GM23248 (cell line): ENCODE measurements at regions not wholly inside any gene's neighbourhood (a gene's known extent, or its start where the extent isn't known, plus 50 kb on each side); places are given as distances from the start of the nearest gene placed in this dataset.

Source experiments
- DNase-seq: peaks from one replicate; pipeline ENCODE4 v3.0.0-alpha.2; 2015
- H2AFZ ChIP-seq: fragments of 200-600 bp; sonication (generic); 2 replicates; pipeline ENCODE4 v1.6.1; 2016; ENCODE audit warnings: antibody characterized with exemption
- H3F3A ChIP-seq: fragments of 200-600 bp; sonication (generic); 2 replicates; pipeline ENCODE4 v1.6.1; 2016; ENCODE audit warnings: mild to moderate bottlenecking, antibody characterized with exemption, mixed run types; ENCODE audit not compliant: insufficient read depth
- H3K27ac ChIP-seq: fragments of 200-600 bp; sonication (generic); 2 replicates; pipeline ENCODE4 v1.5.1; 2016; ENCODE audit warnings: mild to moderate bottlenecking
- H3K27me3 ChIP-seq: fragments of 200-600 bp; sonication (generic); replicated peaks from 2 replicates; pipeline ENCODE4 v1.6.1; 2016; ENCODE audit warnings: mild to moderate bottlenecking; ENCODE audit not compliant: insufficient read depth
- H3K36me3 ChIP-seq: fragments of 200-600 bp; sonication (generic); 2 replicates; pipeline ENCODE4 v1.6.1; 2016; ENCODE audit warnings: low read depth, mild to moderate bottlenecking
- H3K4me1 ChIP-seq: fragments of 200-600 bp; sonication (generic); 2 replicates; pipeline ENCODE4 v1.6.1; 2016; ENCODE audit warnings: mild to moderate bottlenecking; ENCODE audit not compliant: insufficient read depth
- H3K4me2 ChIP-seq: fragments of 200-600 bp; sonication (generic); one replicate; pipeline ENCODE4 v1.6.1; 2016; ENCODE audit warnings: mild to moderate bottlenecking; ENCODE audit not compliant: unreplicated experiment
- H3K4me3 ChIP-seq: fragments of 200-600 bp; sonication (generic); 2 replicates; pipeline ENCODE4 v1.5.1; 2016; ENCODE audit warnings: mild to moderate bottlenecking
- H3K79me2 ChIP-seq: fragments of 200-600 bp; sonication (generic); 2 replicates; pipeline ENCODE4 v1.6.1; 2016; ENCODE audit warnings: mild to moderate bottlenecking; ENCODE audit not compliant: insufficient read depth
- H3K9ac ChIP-seq: fragments of 200-600 bp; sonication (generic); 2 replicates; pipeline ENCODE4 v1.6.1; 2016; ENCODE audit warnings: mild to moderate bottlenecking
- H3K9me2 ChIP-seq: fragments of 200-600 bp; sonication (generic); 2 replicates; pipeline ENCODE4 v1.6.1; 2016; ENCODE audit warnings: mixed run types, mild to moderate bottlenecking, moderate library complexity; ENCODE audit not compliant: insufficient read depth
- H3K9me3 ChIP-seq: fragments of 200-600 bp; sonication (generic); one replicate; pipeline ENCODE4 v1.6.1; 2017; ENCODE audit warnings: low read depth
- H4K20me1 ChIP-seq: fragments of 200-600 bp; sonication (generic); 2 replicates; pipeline ENCODE4 v1.6.0; 2016; ENCODE audit not compliant: insufficient read depth
- EZH2 ChIP-seq: fragments of 200-600 bp; sonication (generic); IDR thresholded peaks from 2 replicates; pipeline ENCODE4 v1.6.1; 2018; ENCODE audit warnings: antibody characterized with exemption, mild to moderate bottlenecking; ENCODE audit not compliant: insufficient read depth, poor library complexity, severe bottlenecking
- EZH2phosphoT487 ChIP-seq: fragments of 200-600 bp; sonication (generic); IDR thresholded peaks from 2 replicates; pipeline ENCODE4 v1.6.1; 2018; ENCODE audit warnings: antibody characterized with exemption, moderate library complexity, mild to moderate bottlenecking, low read depth; ENCODE audit not compliant: insufficient read depth
- WGBS, 2 experiments: methylation state at CpG; one replicate each; pipeline ENCODE4 v1.1.6; 2015 to 2017; ENCODE audit warnings: low lambda C conversion rate in 2 of 2, low coverage in 1 of 2; ENCODE audit errors: missing lambda C conversion rate in 2 of 2; 5-methylcytosine and 5-hydroxymethylcytosine counted together
- in situ Hi-C: fragments of 300-500 bp; cut with MboI; formaldehyde crosslinking; loops from 2 replicates; pipeline ENCODE4 v1.15.0; 2020

GRCh38 chr7:66575398-66575797 is 53.3 kb upstream of the KCTD7 start:
- H3K4me1 ChIP-seq: no peaks in the 10 kb centered on the region
- WGBS, 2 experiments: 97 to 100% methylated on average over 4 of the region's 4 CpGs
- DNase-seq: no peak
- no peaks in the 10 kb centered on the region for H3K27me3 ChIP-seq
- in situ Hi-C loops: no loop called here
- H3K4me3 ChIP-seq: no peak overlapping the region
- no peak overlapping the region for H3K4me2 ChIP-seq
- no peaks in the 10 kb centered on the region; the same call in 1 of the 2 replicates for H3F3A ChIP-seq
- H3K79me2 ChIP-seq: peaks cover 100% of the 10 kb centered on the region
- TF ChIP-seq EZH2: no peak
- H4K20me1 ChIP-seq: peaks cover 23% of the 10 kb centered on the region; the same call in 1 of the 2 replicates
- H3K36me3 ChIP-seq: peaks cover 45% of the 10 kb centered on the region
- H2AFZ ChIP-seq: no peak overlapping the region
- H3K9ac ChIP-seq: no peak overlapping the region
- no peak overlapping the region for H3K27ac ChIP-seq
- H3K9me3 ChIP-seq: no peaks in the 10 kb centered on the region
- no peaks in the 10 kb centered on the region for H3K9me2 ChIP-seq

GRCh38 chr7:66576646-66577045 is 52.0 kb upstream of the KCTD7 start:
- H3F3A ChIP-seq: no peaks in the 10 kb centered on the region; the same call in 1 of the 2 replicates
- no peak for TF ChIP-seq EZH2phosphoT487
- TF ChIP-seq EZH2: no peak
- H3K36me3 ChIP-seq: peaks cover 44% of the 10 kb centered on the region
- no peaks in the 10 kb centered on the region for H3K9me3 ChIP-seq
- no peak overlapping the region for H2AFZ ChIP-seq
- no peak overlapping the region for H3K4me3 ChIP-seq
- H4K20me1 ChIP-seq: peaks cover 23% of the 10 kb centered on the region; the same call in 1 of the 2 replicates
- H3K27ac ChIP-seq: no peak overlapping the region
- no peak overlapping the region for H3K4me2 ChIP-seq
- H3K9ac ChIP-seq: no peak overlapping the region
- WGBS, 2 experiments: 88 to 90% methylated on average over 7 of the region's 7 CpGs
- in situ Hi-C loops: no loop called here
- no peaks in the 10 kb centered on the region for H3K9me2 ChIP-seq
- peaks cover 100% of the 10 kb centered on the region for H3K79me2 ChIP-seq
- no peaks in the 10 kb centered on the region for H3K27me3 ChIP-seq
- no peak for DNase-seq
- no peaks in the 10 kb centered on the region for H3K4me1 ChIP-seq
